ENCODE measurements at regions not wholly inside any gene's neighbourhood (a gene's known extent, or its start where the extent isn't known, plus 50 kb on each side); places are given as distances from the start of the nearest gene placed in this dataset.

DNA sequence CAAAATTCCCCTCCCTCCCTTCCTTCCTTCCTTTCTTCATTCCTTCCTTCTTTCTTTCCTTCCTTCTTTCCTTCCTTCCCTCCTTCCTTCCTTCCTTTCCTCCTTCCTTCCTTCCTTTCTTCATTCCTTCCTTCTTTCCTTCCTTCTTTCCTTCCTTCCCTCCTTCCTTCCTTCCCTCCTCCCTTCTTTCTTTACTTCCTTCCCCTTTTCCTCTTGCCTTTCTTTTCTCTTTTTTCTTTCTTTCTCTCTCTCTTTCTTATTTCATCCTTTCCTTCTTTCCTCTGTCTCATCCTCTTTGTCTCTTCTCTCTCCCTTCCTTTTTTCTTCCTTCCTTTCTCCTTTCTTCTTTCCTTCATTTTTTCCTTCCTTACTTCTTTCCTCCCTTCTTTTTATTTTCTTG is 171.9 kb upstream of the BRINP3 start:
- no peaks in the 10 kb centered on the region for H3K4me1 Mint-ChIP-seq (ENCODE audit: low read depth)
- no peak overlapping the region for H3K27ac Mint-ChIP-seq
- no peaks in the 10 kb centered on the region for H3K27me3 Mint-ChIP-seq
- no peaks in the 10 kb centered on the region for H3K36me3 Mint-ChIP-seq (ENCODE audit: insufficient read depth)
- TF ChIP-seq CTCF (IDR thresholded peaks at IDR 0.05; ENCODE audit: unreplicated experiment): no peak
- H3K9me3 Mint-ChIP-seq (ENCODE audit: low read depth): peaks cover 2% of the 10 kb centered on the region
- no peak overlapping the region for H3K4me3 Mint-ChIP-seq (ENCODE audit: low read depth)
- no peak for DNase-seq (ENCODE audit: low spot score, unreplicated experiment)

GRCh38 chr1:190658907-190659306 is 181.2 kb upstream of the BRINP3 start:
- Mint-ChIP-seq H3K4me3 (ENCODE audit: low read depth) (no peak overlapping the region), H3K9me3 (ENCODE audit: low read depth) (no peaks in the 10 kb centered on the region), H3K36me3 (ENCODE audit: insufficient read depth) (no peaks in the 10 kb centered on the region), H3K27me3 (no peaks in the 10 kb centered on the region), H3K4me1 (ENCODE audit: low read depth) (no peaks in the 10 kb centered on the region), H3K27ac (no peak overlapping the region)
- no peak for DNase-seq (ENCODE audit: low spot score, unreplicated experiment)
- no peak for TF ChIP-seq CTCF (IDR thresholded peaks at IDR 0.05; ENCODE audit: unreplicated experiment)

- Mint-ChIP-seq H3K9me3 (ENCODE audit: low read depth) (no peaks in the 10 kb centered on the region), H3K27ac (no peak overlapping the region), H3K4me3 (ENCODE audit: low read depth) (no peak overlapping the region), H3K36me3 (ENCODE audit: insufficient read depth) (no peaks in the 10 kb centered on the region), H3K4me1 (ENCODE audit: low read depth) (peaks cover 3% of the 10 kb centered on the region), H3K27me3 (no peaks in the 10 kb centered on the region)
- no peak for TF ChIP-seq CTCF (IDR thresholded peaks at IDR 0.05; ENCODE audit: unreplicated experiment)
- no peak for DNase-seq (ENCODE audit: low spot score, unreplicated experiment)
Measured at GRCh38 chr1:190663962-190664361, 186.3 kb upstream of the BRINP3 start.

- no peak overlapping the region for H3K4me3 Mint-ChIP-seq (ENCODE audit: low read depth)
- H3K27me3 Mint-ChIP-seq: no peaks in the 10 kb centered on the region
- H3K9me3 Mint-ChIP-seq (ENCODE audit: low read depth): peaks cover 3% of the 10 kb centered on the region
- no peaks in the 10 kb centered on the region for H3K36me3 Mint-ChIP-seq (ENCODE audit: insufficient read depth)
- H3K27ac Mint-ChIP-seq: no peak overlapping the region
- H3K4me1 Mint-ChIP-seq (ENCODE audit: low read depth): peaks cover 3% of the 10 kb centered on the region
- no peak for DNase-seq (ENCODE audit: low spot score, unreplicated experiment)
- no peak for TF ChIP-seq CTCF (IDR thresholded peaks at IDR 0.05; ENCODE audit: unreplicated experiment)
Measured at GRCh38 chr1:190665045-190665444, 187.4 kb upstream of the BRINP3 start.

DNA sequence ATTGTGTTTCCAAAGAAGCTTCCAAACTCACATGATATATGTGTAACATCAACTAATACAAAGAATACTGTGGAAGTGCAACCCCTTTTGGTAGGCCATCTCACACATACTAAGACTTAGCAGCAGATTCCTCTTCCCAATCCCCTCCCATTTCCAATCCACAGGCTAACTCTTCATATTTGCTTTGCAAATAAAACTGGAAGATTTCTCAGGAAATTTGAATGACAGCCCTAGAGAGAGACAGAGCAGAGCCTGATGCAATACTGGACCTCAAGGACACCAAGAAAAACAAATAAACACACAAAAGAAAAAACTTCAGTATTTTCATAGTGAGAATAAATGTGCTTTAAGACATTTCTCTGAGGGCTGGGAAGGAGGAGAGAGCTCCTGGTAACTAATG is 190.2 kb upstream of the BRINP3 start:
- Mint-ChIP-seq H3K36me3 (ENCODE audit: insufficient read depth) (no peaks in the 10 kb centered on the region), H3K9me3 (ENCODE audit: low read depth) (peaks cover 3% of the 10 kb centered on the region), H3K4me3 (ENCODE audit: low read depth) (no peak overlapping the region), H3K27ac (peak overlapping the region; percentile 7), H3K4me1 (ENCODE audit: low read depth) (peaks cover 3% of the 10 kb centered on the region), H3K27me3 (no peaks in the 10 kb centered on the region)
- no peak for TF ChIP-seq CTCF (IDR thresholded peaks at IDR 0.05; ENCODE audit: unreplicated experiment)
- no peak for DNase-seq (ENCODE audit: low spot score, unreplicated experiment)

Measured in progenitor cell of endocrine pancreas (in vitro differentiated cells).